Suprapubic skin (tissue), 4 donors: ENCODE measurements at regions not wholly inside any gene's neighbourhood (a gene's known extent, or its start where the extent isn't known, plus 50 kb on each side); places are given as distances from the start of the nearest gene placed in this dataset.

ENCODE experiments used
- CTCF ChIP-seq, 2 donors: fragments of 200-600 bp in 1 of 2; fragments of 450-650 bp in 1 of 2; sonication (generic) in 1 of 2; IDR thresholded peaks; one replicate each; pipeline ENCODE4 v1.5.1; 2016 to 2019; ENCODE audit warnings: antibody characterized with exemption in 2 of 2, mild to moderate bottlenecking in 1 of 2, moderate library complexity in 1 of 2
- EP300 ChIP-seq: sonication (generic); formaldehyde crosslinking; IDR thresholded peaks from one replicate; pipeline ENCODE4 v1.6.1; 2017; ENCODE audit warnings: antibody characterized with exemption
- POLR2A ChIP-seq, 2 donors: fragments of 450-650 bp; IDR thresholded peaks; one replicate each; pipeline ENCODE4 v1.6.1; 2017; ENCODE audit warnings: antibody characterized with exemption in 2 of 2, mild to moderate bottlenecking in 2 of 2, moderate library complexity in 2 of 2
- POLR2AphosphoS5 ChIP-seq, 3 donors: sonication (generic); formaldehyde crosslinking; IDR thresholded peaks; one replicate each; pipeline ENCODE4 v1.6.1; 2017; ENCODE audit warnings: antibody characterized with exemption in 3 of 3

- TF ChIP-seq CTCF (IDR thresholded peaks at IDR 0.05) (no peak), EP300 (no peak), POLR2A (IDR thresholded peaks at IDR 0.05) (no peak), POLR2AphosphoS5 (IDR thresholded peaks at IDR 0.05) (no peak)
These were observed 354.8 kb downstream of the CXCL12 start for GRCh38 chr10:44030132-44030531.
